C4-2B (cell line): ENCODE measurements at regions not wholly inside any gene's neighbourhood (a gene's known extent, or its start where the extent isn't known, plus 50 kb on each side); places are given as distances from the start of the nearest gene placed in this dataset.

Experiments
- CTCF ChIP-seq: fragments of 450-650 bp; conservative IDR thresholded peaks from 2 replicates; pipeline ENCODE4 v1.5.1; 2017; ENCODE audit warnings: mild to moderate bottlenecking
- ZFX ChIP-seq: fragments of 450-650 bp; IDR thresholded peaks from 2 replicates; pipeline ENCODE4 v1.6.1; 2017

GRCh38 chr7:108629651-108630400 lies 60.2 kb downstream of the DNAJB9 start:
- no peak for TF ChIP-seq CTCF
- TF ChIP-seq ZFX: no peak
